ENCODE measurements at regions not wholly inside any gene's neighbourhood (a gene's known extent, or its start where the extent isn't known, plus 50 kb on each side); places are given as distances from the start of the nearest gene placed in this dataset.

- H3K27ac ChIP-seq (ENCODE audit: low read length in 2 of 2): no peak overlapping the region
- H3K79me2 ChIP-seq (ENCODE audit: control insufficient read depth, insufficient read depth, low read length): no peaks in the 10 kb centered on the region
- no peaks in the 10 kb centered on the region for H3K4me1 ChIP-seq (ENCODE audit: control insufficient read depth in 2 of 2, insufficient read depth in 2 of 2, low read length in 2 of 2)
- H4K20me1 ChIP-seq (ENCODE audit: control insufficient read depth, insufficient read depth, low read length, poor library complexity, severe bottlenecking): no peaks in the 10 kb centered on the region
- no peaks in the 10 kb centered on the region for H3K9me3 ChIP-seq (ENCODE audit: control extremely low read depth in 1 of 3, control insufficient read depth in 2 of 3, insufficient read depth in 1 of 3, low read length in 2 of 3)
- ATAC-seq (ENCODE audit: low read depth) (no peak), DNase-seq (no peak)
- H3K4me3 Mint-ChIP-seq: no peak overlapping the region
- no peak overlapping the region for H3K27ac Mint-ChIP-seq
- no peaks in the 10 kb centered on the region for H3K27me3 Mint-ChIP-seq
- H3K36me3 ChIP-seq (replicated peaks in 1 of 2; ENCODE audit: control extremely low read depth in 1 of 2, control insufficient read depth in 1 of 2, extremely low read depth in 1 of 2, insufficient read depth in 2 of 2, low read length in 1 of 2): no peaks in the 10 kb centered on the region
- TF ChIP-seq EZH2 (IDR thresholded peaks at IDR 0.05; ENCODE audit: borderline replicate concordance, insufficient read depth, low read depth, low read length, poor library complexity, severe bottlenecking) (no peak), CTCF (IDR thresholded peaks at IDR 0.05) (no peak)
- H3K4me3 ChIP-seq (ENCODE audit: control extremely low read depth in 1 of 5, extremely low read depth in 1 of 5, insufficient read depth in 1 of 5, low read depth in 2 of 5, low read length in 4 of 5): no peak overlapping the region
- no peaks in the 10 kb centered on the region for H3K9me3 Mint-ChIP-seq (ENCODE audit: insufficient read depth)
- no peak overlapping the region for H3K9ac ChIP-seq (ENCODE audit: low read length)
- intact Hi-C loops (cut with micrococcal nuclease): no loop called here
- ChIA-PET POLR2A (no interaction called here), CTCF (no interaction called here)
- H3K4me1 Mint-ChIP-seq: no peaks in the 10 kb centered on the region
- WGBS (ENCODE audit: insufficient coverage): 100% methylated on average over 1 of the region's 4 CpGs
- no peak overlapping the region for H2AFZ ChIP-seq (ENCODE audit: insufficient read depth, low read depth, low read length, poor library complexity, severe bottlenecking)
- no peaks in the 10 kb centered on the region for H3K27me3 ChIP-seq (replicated peaks in 1 of 4; ENCODE audit: control extremely low read depth in 1 of 4, control insufficient read depth in 3 of 4, insufficient read depth in 4 of 4, low read length in 3 of 4)
- no peak overlapping the region for H3K4me2 ChIP-seq (replicated peaks; ENCODE audit: low read depth, low read length, poor library complexity, severe bottlenecking)
These were observed 101.4 kb downstream of the KLF6 start for GRCh38 chr10:3683560-3683959.

GRCh38 chr10:3682745-3683144 is 102.3 kb downstream of the KLF6 start:
- no peaks in the 10 kb centered on the region for H3K4me1 ChIP-seq (ENCODE audit: control insufficient read depth in 2 of 2, insufficient read depth in 2 of 2, low read length in 2 of 2)
- no peak overlapping the region for H3K4me3 ChIP-seq (ENCODE audit: control extremely low read depth in 1 of 5, extremely low read depth in 1 of 5, insufficient read depth in 1 of 5, low read depth in 2 of 5, low read length in 4 of 5)
- no peak for DNase-seq
- ChIA-PET CTCF (no interaction called here), POLR2A (no interaction called here)
- Mint-ChIP-seq H3K27me3 (no peaks in the 10 kb centered on the region), H3K9me3 (ENCODE audit: insufficient read depth) (no peaks in the 10 kb centered on the region), H3K4me1 (no peaks in the 10 kb centered on the region), H3K4me3 (no peak overlapping the region), H3K27ac (no peak overlapping the region)
- H3K27ac ChIP-seq (ENCODE audit: low read length in 2 of 2): no peak overlapping the region
- ATAC-seq (ENCODE audit: low read depth): no peak
- H3K79me2 ChIP-seq (ENCODE audit: control insufficient read depth, insufficient read depth, low read length): no peaks in the 10 kb centered on the region
- H3K9me3 ChIP-seq (ENCODE audit: control extremely low read depth in 1 of 3, control insufficient read depth in 2 of 3, insufficient read depth in 1 of 3, low read length in 2 of 3): no peaks in the 10 kb centered on the region
- WGBS (ENCODE audit: insufficient coverage): no CpG with 5 or more reads among the region's 6 CpGs
- no peaks in the 10 kb centered on the region for H4K20me1 ChIP-seq (ENCODE audit: control insufficient read depth, insufficient read depth, low read length, poor library complexity, severe bottlenecking)
- intact Hi-C loops (cut with micrococcal nuclease): no loop called here
- H3K4me2 ChIP-seq (replicated peaks; ENCODE audit: low read depth, low read length, poor library complexity, severe bottlenecking): no peak overlapping the region
- H3K36me3 ChIP-seq (replicated peaks in 1 of 2; ENCODE audit: control extremely low read depth in 1 of 2, control insufficient read depth in 1 of 2, extremely low read depth in 1 of 2, insufficient read depth in 2 of 2, low read length in 1 of 2): no peaks in the 10 kb centered on the region
- no peak overlapping the region for H2AFZ ChIP-seq (ENCODE audit: insufficient read depth, low read depth, low read length, poor library complexity, severe bottlenecking)
- no peaks in the 10 kb centered on the region for H3K27me3 ChIP-seq (replicated peaks in 1 of 4; ENCODE audit: control extremely low read depth in 1 of 4, control insufficient read depth in 3 of 4, insufficient read depth in 4 of 4, low read length in 3 of 4)
- no peak overlapping the region for H3K9ac ChIP-seq (ENCODE audit: low read length)
- no peak for TF ChIP-seq EZH2 (IDR thresholded peaks at IDR 0.05; ENCODE audit: borderline replicate concordance, insufficient read depth, low read depth, low read length, poor library complexity, severe bottlenecking)
- TF ChIP-seq CTCF (IDR thresholded peaks at IDR 0.05): no peak

Data from B cell (primary cell).